ENCODE measurements at regions not wholly inside any gene's neighbourhood (a gene's known extent, or its start where the extent isn't known, plus 50 kb on each side); places are given as distances from the start of the nearest gene placed in this dataset.
"Not testable (repeated sequence)": the region's sequence is repeated elsewhere in the genome, so short reads cannot be mapped to it uniquely, and the experiment has no call there.

GRCh38 chr20:57779401-57780003 is 69.7 kb upstream of the PMEPA1 start:
- no peak for DNase-seq

- no peak for DNase-seq
Observed at GRCh38 chr20:57777911-57778310, 68.1 kb upstream of the PMEPA1 start.

DNA sequence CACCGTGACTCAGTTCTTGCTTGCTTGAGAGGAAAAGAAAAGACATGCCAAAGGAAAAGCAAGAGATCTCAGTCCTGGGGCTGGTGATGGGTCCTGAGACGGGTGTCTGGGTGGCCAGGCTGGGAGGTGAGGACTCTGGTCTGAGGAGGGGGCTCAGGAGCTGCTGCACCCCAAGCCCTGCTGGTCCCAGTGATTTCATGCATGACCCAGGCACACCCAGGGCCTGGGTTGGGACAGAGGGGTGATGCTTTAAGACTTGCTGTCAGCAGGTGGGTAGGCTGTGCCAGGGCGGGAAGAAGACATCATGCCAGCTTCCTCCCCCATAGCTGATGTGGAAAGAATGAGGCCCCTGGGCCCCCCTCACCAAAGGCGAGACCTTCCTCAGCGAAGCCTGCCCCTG is 65.1 kb upstream of the PMEPA1 start:
- DNase-seq, result no peak

GRCh38 chr20:57774111-57774880 is 64.5 kb upstream of the PMEPA1 start:
- DNase-seq, result no peak

GRCh38 chr20:57773059-57773815 is 63.4 kb upstream of the PMEPA1 start:
- DNase-seq, result no peak

- peak; percentile 55 for DNase-seq
Observed at GRCh38 chr20:57772349-57772964, 62.6 kb upstream of the PMEPA1 start.

GRCh38 chr20:57770852-57771720 is 61.3 kb upstream of the PMEPA1 start:
- no peak for DNase-seq

GRCh38 chr20:57770401-57770800 is 60.6 kb upstream of the PMEPA1 start:
- DNase-seq, result not testable (repeated sequence)

DNA sequence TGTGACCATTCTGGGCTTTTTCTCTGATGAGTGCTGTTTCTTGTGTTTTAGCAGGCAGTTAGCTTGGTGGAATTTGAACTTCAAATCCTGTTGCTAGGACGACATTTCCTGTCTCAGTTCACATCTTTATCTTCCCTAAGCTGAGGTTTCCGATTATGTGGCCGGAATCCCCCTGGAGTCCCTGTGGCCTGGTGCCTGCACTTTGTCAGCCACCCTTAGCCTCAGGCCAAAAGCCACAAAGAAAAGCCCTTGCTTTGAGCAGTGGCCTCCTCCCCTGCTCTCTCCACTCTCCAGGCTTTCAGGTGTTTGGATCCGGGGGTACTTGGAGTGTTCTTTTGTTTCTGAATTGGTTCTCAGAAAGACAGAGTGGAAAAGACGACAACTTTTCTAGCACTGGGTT is 59.9 kb upstream of the PMEPA1 start:
- peak; percentile 64 for DNase-seq

DNA sequence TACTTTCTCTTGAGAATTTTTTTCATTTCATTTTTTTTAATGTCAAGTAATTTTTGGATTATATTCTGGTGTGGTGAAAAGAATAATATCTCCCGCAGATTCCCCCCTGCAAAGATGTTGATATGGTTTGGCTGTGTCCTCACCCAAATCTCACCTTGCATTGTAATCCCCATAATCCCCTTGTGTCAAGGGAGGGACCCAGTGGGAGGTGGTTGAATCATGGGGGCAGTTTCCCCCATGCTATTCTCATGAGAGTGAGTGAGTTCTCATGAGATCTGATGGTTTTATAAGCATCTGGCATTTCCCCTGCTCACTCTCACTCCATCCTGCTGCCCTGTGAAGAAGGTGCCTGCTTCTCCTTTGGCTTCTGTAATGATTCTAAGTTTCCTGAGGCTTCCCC is 58.7 kb upstream of the PMEPA1 start:
- DNase-seq, result no peak

DNA sequence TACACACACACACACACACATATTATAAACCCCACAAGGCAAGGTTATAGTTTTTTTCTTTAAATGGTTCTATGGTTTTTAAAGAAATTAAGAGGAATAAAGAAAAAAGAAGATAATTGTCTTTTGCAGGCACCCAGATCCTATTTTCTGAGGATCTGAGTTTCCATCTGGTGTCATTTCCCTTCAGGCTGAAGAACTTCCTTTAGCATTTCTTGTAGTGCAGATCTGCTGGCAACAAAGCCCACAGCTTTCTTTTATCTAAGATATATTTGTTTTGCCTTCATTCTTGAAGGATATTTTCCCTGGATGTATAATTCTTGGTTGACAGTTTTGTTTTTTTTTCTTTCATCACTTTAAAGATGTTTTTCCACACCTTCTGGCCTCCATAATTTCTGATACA is 57.6 kb upstream of the PMEPA1 start:
- peak; percentile 61 for DNase-seq

GRCh38 chr20:57763235-57763595 is 53.4 kb upstream of the PMEPA1 start:
- no peak for DNase-seq

DNA sequence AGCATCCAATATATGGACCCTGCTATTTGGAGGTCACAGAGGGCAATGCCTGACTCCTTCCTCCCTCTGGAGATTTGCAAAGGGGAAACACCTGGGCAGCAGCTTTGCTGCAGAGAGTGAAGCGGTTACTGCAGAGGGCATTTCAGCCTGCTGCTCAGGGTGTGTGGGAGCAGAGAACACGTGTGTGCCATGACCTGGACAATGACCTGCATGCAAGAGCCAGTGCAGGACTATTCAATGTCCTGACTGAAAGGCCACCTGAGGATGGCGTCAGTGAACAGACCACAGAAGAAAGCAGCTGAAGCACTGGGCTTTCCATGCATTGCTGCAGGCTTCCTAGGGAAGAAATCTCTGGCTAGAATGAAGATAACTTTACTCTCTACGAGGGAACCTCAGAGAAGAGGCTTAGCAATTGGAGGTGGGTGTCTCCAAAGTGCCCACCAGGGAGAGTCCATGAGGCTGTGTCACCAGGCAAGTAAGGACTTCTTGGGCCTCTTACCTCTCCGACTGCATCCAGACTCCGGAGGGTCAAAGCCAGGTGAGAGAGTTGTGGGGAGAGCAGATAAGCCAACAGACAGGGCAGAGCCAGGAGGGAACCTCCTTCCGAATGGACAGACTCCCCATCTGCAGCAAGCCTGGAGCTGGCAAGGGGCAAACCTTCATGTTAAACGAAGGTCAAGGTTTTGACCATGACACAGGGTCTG is 52.9 kb upstream of the PMEPA1 start:
- DNase-seq, result no peak

GRCh38 chr20:57761413-57761734 is 51.6 kb upstream of the PMEPA1 start:
- DNase-seq, result no peak

GRCh38 chr20:57760698-57761412 is 51.0 kb upstream of the PMEPA1 start:
- no peak for DNase-seq

DNA sequence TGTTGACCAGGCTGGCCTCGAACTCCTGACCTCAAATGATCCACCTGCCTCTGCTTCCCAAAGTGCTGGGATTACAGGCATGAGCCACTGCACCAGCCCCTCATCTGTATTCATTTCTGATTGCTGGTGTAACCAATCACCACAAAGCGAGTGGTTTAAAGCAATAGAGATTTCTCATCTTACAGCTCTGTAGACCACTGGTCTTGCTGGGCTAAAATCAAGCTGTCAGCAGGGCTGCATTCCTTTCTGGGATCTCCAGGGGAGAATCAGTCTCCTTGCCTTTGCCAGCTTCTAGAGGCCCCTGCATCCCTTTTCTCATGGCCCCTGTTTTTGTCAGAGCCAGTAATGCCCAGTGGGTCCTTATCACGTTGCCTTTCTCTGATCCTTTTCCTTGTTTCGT is 49.9 kb upstream of the PMEPA1 start:
- no peak for DNase-seq
